HepG2 (cell line): ENCODE measurements at regions not wholly inside any gene's neighbourhood (a gene's known extent, or its start where the extent isn't known, plus 50 kb on each side); places are given as distances from the start of the nearest gene placed in this dataset.
A peak's percentile ranks its signal among the peaks of the same experiment; 100 is the strongest.

Experiments used
- ATAC-seq: fragments of 200-7000 bp; cut with Tn5 transposase; 3 replicates; pipeline ENCODE4 v1.9.1; 2020; ENCODE audit warnings: mild to moderate bottlenecking, moderate library complexity
- BruUV-seq: library from RNA; stranded (reverse); fragments of 400-500 nt; replicated peaks from 2 replicates; lab custom pipeline; 2021; lab: Mats Ljungman, UMichigan
- CTCF ChIA-PET: fragments of 300-600 bp; formaldehyde crosslinking; extraction: SDS; loops from one replicate; lab custom pipeline; 2021; ENCODE audit warnings: low total read pairs, inconsistent platforms, low intra/inter-chr PET ratio; lab: Yijun Ruan, JAX
- POLR2A ChIA-PET: fragments of 350-600 bp; sonication (Branson Sonifier 250); formaldehyde crosslinking; loops from one replicate; lab custom pipeline; 2020; ENCODE audit warnings: antibody characterized with exemption, inconsistent platforms; lab: Yijun Ruan, JAX
- DNase-seq: peaks from one replicate; pipeline ENCODE4 v3.0.0-alpha.2; 2015; ENCODE audit warnings: low spot score
- FAIRE-seq: peaks from 3 replicates; lab custom pipeline; 2011; peaks lifted over from hg19 to GRCh38; lab: Jason Lieb, UNC
- H2AFZ ChIP-seq: one replicate; pipeline ENCODE4 v1.6.1; 2011; ENCODE audit warnings: low read length, inconsistent platforms
- H3K27ac ChIP-seq: fragments of 300-600 bp; 3 replicates; pipeline ENCODE4 v1.8.0; 2011; ENCODE audit warnings: mixed run types, mild to moderate bottlenecking, mixed read lengths, low read length, inconsistent platforms; ENCODE audit not compliant: insufficient read depth; ENCODE audit errors: extremely low read length
- H3K27me3 ChIP-seq, 2 experiments: fragments of 200-600 bp in 1 of 2; 2 replicates in 1 of 2; 3 replicates in 1 of 2; pipeline versions ENCODE4 v1.6.0 to v1.8.0; 2011; ENCODE audit warnings: low read length in 2 of 2, mild to moderate bottlenecking in 2 of 2, moderate library complexity in 2 of 2, inconsistent platforms in 1 of 2; ENCODE audit not compliant: insufficient read depth in 2 of 2, control insufficient read depth in 1 of 2
- H3K36me3 ChIP-seq, 2 experiments: fragments of 200-600 bp in 1 of 2; replicated peaks in 1 of 2; 2 replicates in 1 of 2; 3 replicates in 1 of 2; pipeline versions ENCODE4 v1.5.1 to v1.8.0; 2011; ENCODE audit warnings: low read length in 2 of 2, inconsistent platforms in 1 of 2; ENCODE audit not compliant: insufficient read depth in 2 of 2, control insufficient read depth in 1 of 2
- H3K4me1 ChIP-seq: 2 replicates; pipeline ENCODE4 v1.5.1; 2012; ENCODE audit warnings: low read length, inconsistent platforms; ENCODE audit not compliant: insufficient read depth
- H3K4me2 ChIP-seq: 2 replicates; pipeline ENCODE4 v1.6.0; 2011; ENCODE audit warnings: low read depth, low read length, inconsistent platforms
- H3K4me3 ChIP-seq, 3 experiments: fragments of 200-600 bp in 1 of 3; sonication (generic), shearing (Covaris generic) in 1 of 3; replicated peaks in 1 of 3; 2 replicates each; pipeline ENCODE4 v1.5.1; 2011 to 2016; ENCODE audit warnings: low read length in 3 of 3, inconsistent platforms in 2 of 3, low read depth in 2 of 3, mild to moderate bottlenecking in 2 of 3, control low read depth in 1 of 3, mixed read lengths in 1 of 3; ENCODE audit not compliant: insufficient read depth in 1 of 3
- H3K79me2 ChIP-seq: one replicate; pipeline ENCODE4 v1.6.1; 2011; ENCODE audit warnings: low read length, inconsistent platforms; ENCODE audit not compliant: insufficient read depth
- H3K9ac ChIP-seq: 2 replicates; pipeline ENCODE4 v1.6.0; 2011; ENCODE audit warnings: mild to moderate bottlenecking, low read depth, low read length, inconsistent platforms; ENCODE audit not compliant: insufficient read depth
- H3K9me3 ChIP-seq: 2 replicates; pipeline ENCODE4 v1.5.1; 2012; ENCODE audit warnings: mild to moderate bottlenecking, low read length
- H4K20me1 ChIP-seq: 2 replicates; pipeline ENCODE4 v1.6.0; 2011; ENCODE audit warnings: inconsistent platforms, mild to moderate bottlenecking, low read length, moderate library complexity; ENCODE audit not compliant: insufficient read depth
- AGO1 ChIP-seq: fragments of 200-400 bp; formaldehyde crosslinking; IDR thresholded peaks from 2 replicates; pipeline ENCODE4 v1.6.1; 2017; ENCODE audit warnings: mild to moderate bottlenecking, low read depth, low read length, moderate library complexity; ENCODE audit not compliant: poor library complexity, severe bottlenecking
- ARID3A ChIP-seq: IDR thresholded peaks from 2 replicates; pipeline ENCODE4 v1.6.1; 2012; ENCODE audit warnings: low read depth, low read length, improper control_type of control experiment
- ATF4 ChIP-seq, 2 experiments: fragments of 450-650 bp in 1 of 2; sonication (generic) in 1 of 2; formaldehyde crosslinking; IDR thresholded peaks; 2 replicates each; pipeline versions ENCODE4 v1.5.0 to v1.8.0; 2020 to 2022; ENCODE audit warnings: mild to moderate bottlenecking in 1 of 2, missing genetic modification reagents in 1 of 2
- MAFF ChIP-seq: IDR thresholded peaks from 2 replicates; pipeline ENCODE4 v1.6.1; 2011; ENCODE audit warnings: low read depth, low read length, improper control_type of control experiment
- PAXIP1 ChIP-seq: sonication (generic); formaldehyde crosslinking; conservative IDR thresholded peaks from 2 replicates; pipeline ENCODE4 v1.4.0; 2020; ENCODE audit warnings: mild to moderate bottlenecking, missing genetic modification reagents, moderate library complexity
- POGZ ChIP-seq: sonication (generic); formaldehyde crosslinking; IDR thresholded peaks from 2 replicates; pipeline ENCODE4 v1.4.0; 2020; ENCODE audit warnings: mild to moderate bottlenecking, missing genetic modification reagents
- REL ChIP-seq: sonication (generic); formaldehyde crosslinking; conservative IDR thresholded peaks from 2 replicates; pipeline ENCODE4 v1.8.0; 2022; ENCODE audit warnings: mild to moderate bottlenecking, missing genetic modification reagents, moderate library complexity
- ZFAT ChIP-seq: sonication (generic); formaldehyde crosslinking; conservative IDR thresholded peaks from 2 replicates; pipeline ENCODE4 v1.8.1; 2023; ENCODE audit warnings: missing genetic modification reagents, inconsistent platforms
- ZHX1 ChIP-seq: sonication (generic); formaldehyde crosslinking; IDR thresholded peaks from 2 replicates; pipeline ENCODE4 v1.8.1; 2022; ENCODE audit warnings: low read depth, mild to moderate bottlenecking, missing genetic modification reagents
- ZNF160 ChIP-seq: sonication (generic); formaldehyde crosslinking; IDR thresholded peaks from 2 replicates; pipeline ENCODE4 v1.8.0; 2022; ENCODE audit warnings: mild to moderate bottlenecking, inconsistent platforms, missing genetic modification reagents
- ZNF691 ChIP-seq: sonication (generic); formaldehyde crosslinking; IDR thresholded peaks from 2 replicates; pipeline ENCODE4 v1.4.0; 2020; ENCODE audit warnings: missing genetic modification reagents, low read depth, mild to moderate bottlenecking, borderline replicate concordance
- ZNF720 ChIP-seq: sonication (generic); formaldehyde crosslinking; IDR thresholded peaks from 2 replicates; pipeline ENCODE4 v1.4.0; 2020; ENCODE audit warnings: missing genetic modification reagents
- WGBS: methylation state at CpG from one replicate; pipeline ENCODE4 v1.1.6; 2017; ENCODE audit warnings: low lambda C conversion rate; 5-methylcytosine and 5-hydroxymethylcytosine counted together
- in situ Hi-C: cut with HindIII; loops from 2 replicates; pipeline ENCODE4 v1.10.0; 2017; ENCODE audit warnings: low pct_unique_long_range_greater_than_20kb; ENCODE audit not compliant: extremely low pct_ligation_motif_present
- intact Hi-C: fragments of 100-400 bp; cut with micrococcal nuclease; formaldehyde crosslinking; loops from one replicate; pipeline ENCODE4 v1.10.0; 2022; ENCODE audit not compliant: unreplicated experiment

GRCh38 chr2:103448495-103448894, 686.7 kb downstream of the TMEM182 start (continued):
- TF ChIP-seq ATF4 (CRISPR knock-in tag; IDR thresholded peaks at IDR 0.05) (no peak), AGO1 (no peak), PAXIP1 (no peak), ARID3A (no peak), ZNF720 (CRISPR knock-in tag) (no peak), ZNF160 (CRISPR knock-in tag) (no peak), ZFAT (CRISPR knock-in tag) (no peak)

- WGBS, result 0% methylated on average over 1 of the region's 1 CpG
- H2AFZ ChIP-seq, result no peak overlapping the region
- H3K9ac ChIP-seq, result no peak overlapping the region
- no peak overlapping the region for H3K27ac ChIP-seq
- POLR2A ChIA-PET, result no interaction called here
- H3K4me3 ChIP-seq, result no peak overlapping the region
- H3K79me2 ChIP-seq, result no peaks in the 10 kb centered on the region
- CTCF ChIA-PET, result no interaction called here
- H3K4me2 ChIP-seq, result no peak overlapping the region
- no peak for ATAC-seq
- no peaks in the 10 kb centered on the region for H3K4me1 ChIP-seq
- no peak for FAIRE-seq
- H3K27me3 ChIP-seq, result no peaks in the 10 kb centered on the region
- H3K9me3 ChIP-seq, result no peaks in the 10 kb centered on the region
- intact Hi-C loops (no loop called here), in situ Hi-C loops (no loop called here)
- BruUV-seq, result no TSS peak
- H4K20me1 ChIP-seq, result no peaks in the 10 kb centered on the region
- no peak for DNase-seq
- no peaks in the 10 kb centered on the region for H3K36me3 ChIP-seq
- TF ChIP-seq REL (CRISPR knock-in tag), result no peak
- peak; percentile 91 for TF ChIP-seq MAFF
- TF ChIP-seq ZNF691 (CRISPR knock-in tag), result no peak
- no peak for TF ChIP-seq ZHX1 (CRISPR knock-in tag)
- TF ChIP-seq POGZ, result no peak
These were observed 689.5 kb downstream of the TMEM182 start for GRCh38 chr2:103451283-103451682.
